Neural progenitor cell (in vitro differentiated cells): ENCODE measurements at regions not wholly inside any gene's neighbourhood (a gene's known extent, or its start where the extent isn't known, plus 50 kb on each side); places are given as distances from the start of the nearest gene placed in this dataset.

Source experiments
- DNase-seq: peaks from one replicate; pipeline ENCODE4 v3.0.0-alpha.2; 2016; ENCODE audit warnings: low spot score
- H2AFZ ChIP-seq: fragments of 200-600 bp; sonication (generic); replicated peaks from 2 replicates; pipeline ENCODE4 v1.6.1; 2016; ENCODE audit warnings: antibody characterized with exemption
- H3F3A ChIP-seq: fragments of 200-600 bp; sonication (generic); 2 replicates; pipeline ENCODE4 v1.6.1; 2016; ENCODE audit warnings: antibody characterized with exemption, low read depth
- H3K27ac ChIP-seq: fragments of 200-600 bp; sonication (generic); 2 replicates; pipeline ENCODE4 v1.5.1; 2016; ENCODE audit warnings: mild to moderate bottlenecking
- H3K27me3 ChIP-seq: fragments of 200-600 bp; sonication (generic); 2 replicates; pipeline ENCODE4 v1.6.1; 2016; ENCODE audit warnings: mild to moderate bottlenecking, moderate library complexity
- H3K36me3 ChIP-seq: fragments of 200-600 bp; sonication (generic); 2 replicates; pipeline ENCODE4 v1.5.1; 2016
- H3K4me1 ChIP-seq: fragments of 200-600 bp; sonication (generic); 2 replicates; pipeline ENCODE4 v1.6.1; 2016; ENCODE audit warnings: mixed run types
- H3K4me2 ChIP-seq: fragments of 200-600 bp; sonication (generic); 2 replicates; pipeline ENCODE4 v1.6.1; 2016
- H3K4me3 ChIP-seq: fragments of 200-600 bp; sonication (generic); 2 replicates; pipeline ENCODE4 v1.5.1; 2016
- H3K79me2 ChIP-seq: fragments of 200-600 bp; sonication (generic); 2 replicates; pipeline ENCODE4 v1.6.1; 2016; ENCODE audit warnings: low read depth
- H3K9ac ChIP-seq: fragments of 200-600 bp; sonication (generic); 2 replicates; pipeline ENCODE4 v1.6.1; 2016
- H3K9me3 ChIP-seq: fragments of 200-600 bp; sonication (generic); 2 replicates; pipeline ENCODE4 v1.5.1; 2016; ENCODE audit warnings: low read depth
- H4K20me1 ChIP-seq: fragments of 200-600 bp; sonication (generic); 2 replicates; pipeline ENCODE4 v1.6.1; 2016; ENCODE audit warnings: low read depth
- H3K27ac Mint-ChIP-seq: 3 replicates; pipeline ENCODE4 v1.8.0; 2021; ENCODE audit warnings: mixed read lengths
- H3K27me3 Mint-ChIP-seq: 2 replicates; pipeline ENCODE4 v1.8.0; 2022; ENCODE audit warnings: low read depth, mild to moderate bottlenecking, inconsistent platforms, moderate library complexity, mixed read lengths; ENCODE audit not compliant: insufficient read depth
- H3K36me3 Mint-ChIP-seq: 3 replicates; pipeline ENCODE4 v1.8.0; 2021; ENCODE audit warnings: mixed read lengths
- H3K4me1 Mint-ChIP-seq: 3 replicates; pipeline ENCODE4 v1.8.0; 2021; ENCODE audit warnings: mixed read lengths
- H3K4me3 Mint-ChIP-seq: 3 replicates; pipeline ENCODE4 v1.8.0; 2021; ENCODE audit warnings: mild to moderate bottlenecking, moderate library complexity, mixed read lengths
- H3K9me3 Mint-ChIP-seq: 3 replicates; pipeline ENCODE4 v1.8.0; 2020; ENCODE audit warnings: mixed read lengths
- EZH2 ChIP-seq: fragments of 200-600 bp; sonication (generic); IDR thresholded peaks from 2 replicates; pipeline ENCODE4 v1.6.1; 2017; ENCODE audit warnings: antibody characterized with exemption, mild to moderate bottlenecking, moderate library complexity
- EZH2phosphoT487 ChIP-seq: fragments of 200-600 bp; sonication (generic); IDR thresholded peaks from 2 replicates; pipeline ENCODE4 v1.6.1; 2017; ENCODE audit warnings: antibody characterized with exemption
- TF ChIP-seq, protein P1 (sequence below): fragments of 200-600 bp; sonication (generic); IDR thresholded peaks from 2 replicates; pipeline ENCODE4 v1.5.1; 2017; ENCODE audit warnings: antibody characterized with exemption, mild to moderate bottlenecking

DNA sequence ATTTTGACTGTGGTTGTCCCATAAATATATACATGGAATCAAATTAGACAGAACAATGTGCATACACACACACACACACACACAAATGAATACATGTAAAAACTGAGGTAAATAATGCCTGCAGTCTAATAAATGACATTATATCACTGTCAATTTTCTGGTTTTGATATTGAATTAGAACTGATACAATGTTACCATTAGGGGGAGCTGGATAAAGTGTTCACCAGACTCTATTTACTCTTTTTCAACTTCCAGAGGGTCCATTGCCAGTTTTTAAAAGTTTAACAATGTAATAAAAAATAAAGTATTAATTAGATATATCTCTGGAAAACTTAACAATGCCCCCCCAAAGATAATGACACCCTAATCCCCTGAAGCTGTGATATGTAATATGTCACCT is 1666.8 kb upstream of the TMEFF2 start:
- no peak overlapping the region for H2AFZ ChIP-seq
- no peaks in the 10 kb centered on the region for H3K36me3 Mint-ChIP-seq
- no peaks in the 10 kb centered on the region for H3K27me3 ChIP-seq
- H3F3A ChIP-seq = no peaks in the 10 kb centered on the region
- no peaks in the 10 kb centered on the region for H3K36me3 ChIP-seq
- no peaks in the 10 kb centered on the region for H3K9me3 ChIP-seq
- H4K20me1 ChIP-seq = no peaks in the 10 kb centered on the region
- H3K4me1 ChIP-seq = no peaks in the 10 kb centered on the region
- no peaks in the 10 kb centered on the region for H3K27me3 Mint-ChIP-seq
- H3K27ac Mint-ChIP-seq = no peak overlapping the region
- no peak overlapping the region for H3K4me3 Mint-ChIP-seq
- TF ChIP-seq, protein P1, sequence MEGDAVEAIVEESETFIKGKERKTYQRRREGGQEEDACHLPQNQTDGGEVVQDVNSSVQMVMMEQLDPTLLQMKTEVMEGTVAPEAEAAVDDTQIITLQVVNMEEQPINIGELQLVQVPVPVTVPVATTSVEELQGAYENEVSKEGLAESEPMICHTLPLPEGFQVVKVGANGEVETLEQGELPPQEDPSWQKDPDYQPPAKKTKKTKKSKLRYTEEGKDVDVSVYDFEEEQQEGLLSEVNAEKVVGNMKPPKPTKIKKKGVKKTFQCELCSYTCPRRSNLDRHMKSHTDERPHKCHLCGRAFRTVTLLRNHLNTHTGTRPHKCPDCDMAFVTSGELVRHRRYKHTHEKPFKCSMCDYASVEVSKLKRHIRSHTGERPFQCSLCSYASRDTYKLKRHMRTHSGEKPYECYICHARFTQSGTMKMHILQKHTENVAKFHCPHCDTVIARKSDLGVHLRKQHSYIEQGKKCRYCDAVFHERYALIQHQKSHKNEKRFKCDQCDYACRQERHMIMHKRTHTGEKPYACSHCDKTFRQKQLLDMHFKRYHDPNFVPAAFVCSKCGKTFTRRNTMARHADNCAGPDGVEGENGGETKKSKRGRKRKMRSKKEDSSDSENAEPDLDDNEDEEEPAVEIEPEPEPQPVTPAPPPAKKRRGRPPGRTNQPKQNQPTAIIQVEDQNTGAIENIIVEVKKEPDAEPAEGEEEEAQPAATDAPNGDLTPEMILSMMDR = peak; percentile 27
- no peak for TF ChIP-seq EZH2
- H3K27ac ChIP-seq = no peak overlapping the region
- no peaks in the 10 kb centered on the region for H3K9me3 Mint-ChIP-seq
- H3K9ac ChIP-seq = no peak overlapping the region
- H3K4me3 ChIP-seq = no peak overlapping the region
- H3K79me2 ChIP-seq = no peaks in the 10 kb centered on the region
- no peaks in the 10 kb centered on the region for H3K4me1 Mint-ChIP-seq
- DNase-seq = no peak
- no peak overlapping the region for H3K4me2 ChIP-seq

DNA sequence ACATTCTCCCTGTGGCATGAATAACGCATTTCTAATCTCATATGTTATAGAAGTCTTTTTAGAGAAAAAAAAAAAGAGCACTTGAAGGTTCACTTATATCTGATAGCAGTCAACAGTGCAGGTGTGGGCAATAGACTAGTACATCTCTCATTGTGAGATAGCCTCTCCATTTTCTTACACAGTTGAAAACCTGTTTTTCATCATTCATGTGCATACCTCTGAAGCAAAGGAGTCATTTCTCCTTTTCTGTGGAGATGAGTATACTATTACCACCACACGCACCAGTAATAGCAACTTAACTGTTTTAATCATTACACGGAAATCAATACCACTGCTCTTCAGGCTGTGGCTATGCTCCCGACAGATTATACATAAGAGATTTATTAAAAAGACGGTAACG is 1653.3 kb upstream of the TMEFF2 start:
- H3K4me3 Mint-ChIP-seq = no peak overlapping the region
- Histone ChIP-seq H3K36me3 (no peaks in the 10 kb centered on the region), H2AFZ (no peak overlapping the region), H3K9ac (no peak overlapping the region), H3K4me1 (no peaks in the 10 kb centered on the region), H3K4me2 (no peak overlapping the region), H3K4me3 (no peak overlapping the region), H3F3A (no peaks in the 10 kb centered on the region), H3K27me3 (no peaks in the 10 kb centered on the region), H4K20me1 (no peaks in the 10 kb centered on the region), H3K79me2 (no peaks in the 10 kb centered on the region), H3K27ac (no peak overlapping the region), H3K9me3 (no peaks in the 10 kb centered on the region)
- no peak for DNase-seq
- H3K9me3 Mint-ChIP-seq = no peaks in the 10 kb centered on the region
- H3K4me1 Mint-ChIP-seq = no peaks in the 10 kb centered on the region
- H3K27me3 Mint-ChIP-seq = no peaks in the 10 kb centered on the region
- TF ChIP-seq, protein P1 = no peak
- TF ChIP-seq EZH2phosphoT487 = no peak
- no peak for TF ChIP-seq EZH2
- H3K27ac Mint-ChIP-seq = no peak overlapping the region
- no peaks in the 10 kb centered on the region for H3K36me3 Mint-ChIP-seq

DNA sequence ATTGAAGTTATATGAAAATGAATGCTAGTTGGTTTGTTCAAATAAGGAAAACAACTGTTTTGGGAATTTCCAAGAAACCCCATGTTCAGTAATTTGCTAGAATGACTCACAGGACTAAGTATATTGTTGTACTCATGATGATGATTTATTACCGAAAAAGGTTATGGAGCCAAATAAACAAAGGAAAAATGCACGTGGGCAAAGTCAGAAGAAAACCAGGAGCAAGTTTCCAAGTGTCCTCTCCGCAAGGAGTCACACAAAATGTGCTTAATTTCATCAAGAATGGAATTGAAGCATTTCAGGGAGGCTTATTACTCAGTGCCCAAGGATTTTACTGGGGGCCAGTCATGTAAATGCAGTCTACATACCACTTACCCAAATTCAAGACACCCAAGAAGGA is 1652.4 kb upstream of the TMEFF2 start:
- H3K36me3 Mint-ChIP-seq = no peaks in the 10 kb centered on the region
- H3K27ac Mint-ChIP-seq = no peak overlapping the region
- Histone ChIP-seq H3F3A (no peaks in the 10 kb centered on the region), H3K36me3 (no peaks in the 10 kb centered on the region), H3K9ac (no peak overlapping the region), H4K20me1 (no peaks in the 10 kb centered on the region), H3K9me3 (no peaks in the 10 kb centered on the region), H2AFZ (peak overlapping the region; percentile 1), H3K4me2 (no peak overlapping the region), H3K79me2 (no peaks in the 10 kb centered on the region), H3K27me3 (no peaks in the 10 kb centered on the region), H3K4me1 (no peaks in the 10 kb centered on the region), H3K4me3 (no peak overlapping the region), H3K27ac (no peak overlapping the region)
- TF ChIP-seq, protein P1 = no peak
- TF ChIP-seq EZH2 = no peak
- no peak for TF ChIP-seq EZH2phosphoT487
- H3K9me3 Mint-ChIP-seq = no peaks in the 10 kb centered on the region
- no peaks in the 10 kb centered on the region for H3K4me1 Mint-ChIP-seq
- H3K27me3 Mint-ChIP-seq = no peaks in the 10 kb centered on the region
- no peak for DNase-seq
- H3K4me3 Mint-ChIP-seq = no peak overlapping the region

DNA sequence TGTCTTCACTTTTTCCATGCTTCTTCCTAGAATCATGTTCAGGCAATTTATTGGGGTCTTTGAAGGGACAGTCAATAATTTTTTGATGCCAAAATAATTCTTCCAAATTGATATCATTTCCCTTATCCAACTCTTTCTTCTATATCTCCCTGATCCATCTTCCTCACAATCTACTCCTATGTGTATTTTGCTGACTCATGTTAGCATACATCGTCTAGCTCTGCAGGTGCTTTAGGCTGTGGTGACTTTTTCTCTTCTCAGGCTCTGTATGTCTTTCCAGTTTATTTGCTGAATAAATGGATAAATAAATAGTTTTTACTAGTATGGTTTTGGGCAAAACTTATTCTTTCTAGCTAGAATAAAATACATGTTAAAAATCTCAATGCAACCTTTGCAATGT is 1650.9 kb upstream of the TMEFF2 start:
- DNase-seq = no peak
- Histone ChIP-seq H3K4me1 (no peaks in the 10 kb centered on the region), H3K36me3 (no peaks in the 10 kb centered on the region), H3F3A (no peaks in the 10 kb centered on the region), H3K27me3 (no peaks in the 10 kb centered on the region), H3K4me2 (no peak overlapping the region), H3K79me2 (no peaks in the 10 kb centered on the region), H3K27ac (no peak overlapping the region), H4K20me1 (no peaks in the 10 kb centered on the region), H2AFZ (no peak overlapping the region), H3K9ac (no peak overlapping the region), H3K4me3 (no peak overlapping the region), H3K9me3 (no peaks in the 10 kb centered on the region)
- H3K27me3 Mint-ChIP-seq = no peaks in the 10 kb centered on the region
- H3K4me1 Mint-ChIP-seq = no peaks in the 10 kb centered on the region
- H3K4me3 Mint-ChIP-seq = no peak overlapping the region
- no peaks in the 10 kb centered on the region for H3K9me3 Mint-ChIP-seq
- TF ChIP-seq EZH2 (no peak), EZH2phosphoT487 (no peak)
- TF ChIP-seq, protein P1 = no peak
- H3K27ac Mint-ChIP-seq = no peak overlapping the region
- H3K36me3 Mint-ChIP-seq = no peaks in the 10 kb centered on the region
